NCI-H2029 (cell line): ENCODE measurements at regions not wholly inside any gene's neighbourhood (a gene's known extent, or its start where the extent isn't known, plus 50 kb on each side); places are given as distances from the start of the nearest gene placed in this dataset.
"Not testable (repeated sequence)": the region's sequence is repeated elsewhere in the genome, so short reads cannot be mapped to it uniquely, and the experiment has no call there.

Experiments used
- DNase-seq: peaks from one replicate; lab custom pipeline; 2025; lab: John Stamatoyannopoulos, UW

DNA sequence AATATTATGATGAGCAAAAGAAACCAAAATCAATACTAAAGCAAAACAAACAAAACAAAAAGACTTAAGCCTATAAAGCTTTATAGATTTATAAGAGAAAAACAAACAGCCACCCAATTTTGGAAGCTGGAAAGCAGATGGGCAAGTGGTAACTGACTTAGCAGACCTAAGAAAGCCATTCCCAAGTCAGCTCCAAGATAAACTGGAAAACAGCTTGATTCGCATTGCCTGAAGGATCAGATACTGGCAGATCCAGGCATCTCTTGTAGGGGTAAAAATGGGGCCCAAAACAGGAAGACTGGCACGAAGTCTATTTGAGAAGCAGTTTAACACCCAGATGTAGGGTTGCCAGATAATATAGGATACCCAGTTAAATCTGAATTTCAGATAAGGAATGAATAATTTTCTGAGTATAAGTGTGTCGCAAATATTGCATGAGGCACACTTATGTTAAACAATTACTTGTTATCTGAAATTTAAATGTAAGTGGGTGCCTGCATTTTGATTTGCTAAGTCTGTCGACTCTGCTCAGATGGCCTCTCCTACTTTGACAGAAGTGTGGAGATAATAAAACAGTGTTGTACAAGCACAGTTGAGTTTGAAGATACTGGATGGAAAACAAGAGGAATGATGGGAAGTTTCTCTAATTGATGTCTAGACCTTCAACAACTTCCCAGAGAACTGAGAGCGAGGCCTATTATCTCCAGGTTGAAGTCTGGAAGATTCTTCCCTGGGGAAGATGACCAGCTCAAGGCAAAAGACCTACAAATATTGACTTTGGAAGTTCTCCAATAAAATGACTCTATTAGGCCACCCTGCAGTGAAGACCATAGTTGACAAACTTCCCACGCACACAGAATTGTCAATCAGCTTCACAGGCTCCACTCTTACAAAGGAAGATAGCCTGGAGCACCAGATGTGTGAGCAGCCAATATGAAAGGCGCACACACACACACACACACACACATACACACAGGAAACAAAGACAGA lies 113.4 kb downstream of the FAM50B start:
- DNase-seq = no peak

- DNase-seq = no peak
Observed at GRCh38 chr6:3963426-3963825, 114.3 kb downstream of the FAM50B start.

DNA sequence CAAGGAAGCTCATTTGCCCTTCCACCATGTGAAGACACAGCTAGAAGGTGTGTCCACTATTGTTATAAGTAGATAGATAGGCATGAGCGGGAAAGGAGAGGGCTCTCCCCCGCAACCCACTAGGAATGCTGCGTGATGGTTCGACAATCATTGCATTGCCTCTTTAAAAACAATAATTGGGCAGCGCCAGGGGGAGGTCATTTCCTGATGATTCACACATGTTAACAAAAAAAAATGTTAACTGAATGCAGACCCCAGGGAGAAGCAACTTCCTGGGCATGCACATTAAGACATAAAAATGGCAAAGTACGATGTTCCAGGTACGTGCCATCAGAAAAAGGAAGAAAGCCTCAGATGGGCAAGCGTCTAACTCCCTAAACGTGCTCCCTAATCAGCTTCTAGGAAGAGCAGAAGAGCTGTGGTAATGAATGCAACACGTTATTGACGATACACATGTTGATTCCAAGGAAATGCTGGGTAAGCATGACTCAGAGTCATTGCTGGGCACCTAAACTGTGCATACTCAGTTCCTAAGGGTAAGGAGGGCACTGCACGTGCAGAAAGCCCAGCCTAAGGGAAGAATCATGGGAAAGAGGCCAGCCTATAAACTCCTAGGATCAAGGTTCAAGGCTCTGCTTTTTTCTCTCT lies 113.7 kb downstream of the FAM217A start:
- no peak for DNase-seq

GRCh38 chr6:3966426-3966825 lies 112.5 kb downstream of the FAM217A start:
- DNase-seq = no peak

DNA sequence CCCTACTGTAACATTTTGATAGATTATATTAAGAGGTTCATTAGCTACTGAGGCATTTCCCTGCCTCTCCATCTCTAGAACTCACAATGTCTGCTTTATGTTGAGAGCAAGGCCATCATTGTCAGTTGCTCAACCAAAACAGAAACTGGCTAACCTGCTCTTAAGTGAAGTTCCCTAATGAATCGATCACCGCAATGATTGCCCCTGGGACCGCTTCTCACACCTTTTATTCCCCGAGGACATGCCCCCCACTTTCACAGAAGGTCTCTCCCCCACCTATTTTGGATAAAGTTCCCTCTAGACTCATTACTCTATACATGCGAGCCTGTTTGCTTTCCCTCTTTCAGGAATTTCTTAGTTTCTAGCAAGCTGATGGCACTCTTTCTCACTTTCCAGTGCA lies 108.8 kb downstream of the FAM217A start:
- DNase-seq = no peak

GRCh38 chr6:3973152-3973551 lies 105.8 kb downstream of the FAM217A start:
- not testable (repeated sequence) for DNase-seq

DNA sequence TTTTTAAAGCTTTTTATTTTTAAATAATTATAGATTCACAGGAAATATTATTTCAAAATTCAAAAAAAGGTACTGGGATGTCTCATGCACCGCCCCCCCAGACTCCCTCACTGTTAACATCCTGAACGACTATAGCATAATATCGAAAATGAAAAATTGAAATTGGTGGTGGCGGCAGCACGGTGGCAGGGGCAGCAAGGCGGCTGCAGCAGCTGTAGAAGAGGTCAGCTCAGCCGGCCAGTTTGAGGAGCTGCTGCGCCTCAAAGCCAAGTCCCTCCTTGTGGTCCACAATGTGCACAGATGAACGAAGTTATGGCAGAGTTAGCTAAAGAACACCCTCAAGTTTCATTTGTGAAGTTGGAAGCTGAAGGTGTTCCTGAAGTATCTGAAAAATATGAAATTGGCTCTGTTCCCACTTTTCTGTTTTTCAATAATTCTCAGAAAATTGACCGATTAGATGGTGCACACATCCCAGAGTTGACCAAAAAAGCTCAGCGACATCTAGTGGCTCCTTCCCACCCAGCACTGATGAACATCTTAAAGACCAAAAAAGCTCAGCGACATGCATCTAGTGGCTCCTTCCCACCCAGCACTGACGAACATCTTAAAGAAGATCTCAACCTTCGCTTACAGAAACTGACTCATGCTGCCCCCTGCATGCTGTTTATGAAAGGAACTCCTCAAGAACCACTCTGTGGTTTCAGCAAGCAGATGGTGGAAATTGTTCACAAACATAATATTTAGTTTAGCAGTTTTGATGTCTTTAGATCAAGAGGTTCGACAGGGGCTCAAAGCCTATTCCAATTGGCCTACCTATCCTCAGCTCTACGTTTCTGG lies 100.8 kb downstream of the FAM217A start:
- no peak for DNase-seq

DNA sequence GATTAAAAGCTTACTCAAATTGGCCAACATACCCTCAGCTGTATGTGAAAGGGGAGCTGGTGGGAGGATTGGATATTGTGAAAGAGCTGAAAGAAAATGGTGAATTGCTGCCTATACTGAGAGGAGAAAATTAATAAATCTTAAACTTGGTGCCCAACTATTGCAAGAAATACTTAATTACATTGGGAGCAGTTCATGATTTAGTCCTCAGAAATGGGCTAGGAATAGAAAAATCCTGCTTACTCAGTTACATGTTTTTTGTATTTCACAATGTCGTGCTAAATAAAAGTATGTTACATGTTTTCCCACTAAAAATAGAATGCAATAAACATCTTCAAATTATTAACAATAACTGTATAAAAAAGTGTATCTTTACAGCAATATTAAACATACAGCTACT lies 100.0 kb downstream of the FAM217A start:
- not testable (repeated sequence) for DNase-seq

GRCh38 chr6:3981917-3982316 lies 97.0 kb downstream of the FAM217A start:
- DNase-seq = no peak

DNA sequence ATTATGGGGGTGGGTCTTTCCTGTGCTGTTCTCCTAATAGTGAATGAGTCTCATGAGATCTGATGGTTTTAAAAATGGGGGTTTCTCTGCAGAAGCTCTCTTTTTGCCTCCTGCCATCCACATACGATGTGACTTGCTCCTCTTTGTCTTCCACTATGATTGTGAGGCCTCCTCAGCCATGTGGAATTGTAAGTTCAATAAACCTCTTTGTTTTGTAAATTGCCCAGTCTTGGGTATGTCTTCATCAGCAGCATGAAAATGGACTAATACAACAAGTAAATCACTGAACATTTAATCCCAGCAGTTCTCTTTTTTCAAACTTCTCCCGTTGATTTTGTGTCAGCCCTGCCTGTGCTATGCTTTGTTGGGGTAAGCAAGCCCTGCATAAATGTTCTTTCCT lies 95.2 kb downstream of the FAM217A start:
- DNase-seq = no peak

- no peak for DNase-seq
Observed at GRCh38 chr6:3984494-3984893, 94.4 kb downstream of the FAM217A start.

GRCh38 chr6:3986241-3986640 lies 92.7 kb downstream of the FAM217A start:
- DNase-seq = no peak

DNA sequence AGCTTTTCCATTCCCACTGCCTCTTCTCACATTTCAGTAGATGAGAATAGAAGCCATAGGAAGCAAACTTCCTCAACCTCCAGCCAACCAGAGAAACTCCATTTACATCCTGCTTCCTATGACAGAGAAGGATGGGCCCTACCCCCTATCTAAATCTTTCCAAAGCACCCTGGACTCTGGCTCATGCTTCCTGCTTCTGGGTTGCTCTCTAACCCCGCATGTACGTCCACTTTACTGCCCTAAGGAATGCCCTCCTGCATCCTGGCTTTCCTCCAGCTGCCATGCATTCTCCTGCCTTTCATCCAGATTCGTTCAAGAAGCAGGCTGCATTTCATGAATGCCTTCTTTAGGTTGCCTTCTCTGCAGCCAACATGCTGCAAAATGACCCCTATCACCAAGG lies 91.9 kb downstream of the FAM217A start:
- DNase-seq = no peak

DNA sequence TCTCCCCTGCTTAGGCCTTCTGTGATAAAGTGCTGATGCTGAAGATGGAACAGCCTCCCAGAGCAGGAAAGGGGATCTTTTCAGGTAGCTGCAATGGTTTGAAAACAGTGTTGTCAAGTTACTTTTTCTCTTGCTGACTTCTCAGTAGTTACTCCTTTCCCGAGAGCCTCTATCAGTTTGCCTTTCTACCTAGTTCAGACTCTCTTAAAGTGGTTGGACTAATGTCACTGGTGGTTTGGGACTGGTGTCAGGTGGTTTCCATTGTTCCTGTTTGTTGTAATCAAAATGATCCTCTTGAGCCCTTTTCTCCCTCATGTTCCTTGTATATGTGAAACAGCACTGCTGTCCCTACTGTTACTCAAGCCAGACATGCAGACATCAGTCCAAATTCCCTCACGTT lies 91.4 kb downstream of the FAM217A start:
- no peak for DNase-seq

DNA sequence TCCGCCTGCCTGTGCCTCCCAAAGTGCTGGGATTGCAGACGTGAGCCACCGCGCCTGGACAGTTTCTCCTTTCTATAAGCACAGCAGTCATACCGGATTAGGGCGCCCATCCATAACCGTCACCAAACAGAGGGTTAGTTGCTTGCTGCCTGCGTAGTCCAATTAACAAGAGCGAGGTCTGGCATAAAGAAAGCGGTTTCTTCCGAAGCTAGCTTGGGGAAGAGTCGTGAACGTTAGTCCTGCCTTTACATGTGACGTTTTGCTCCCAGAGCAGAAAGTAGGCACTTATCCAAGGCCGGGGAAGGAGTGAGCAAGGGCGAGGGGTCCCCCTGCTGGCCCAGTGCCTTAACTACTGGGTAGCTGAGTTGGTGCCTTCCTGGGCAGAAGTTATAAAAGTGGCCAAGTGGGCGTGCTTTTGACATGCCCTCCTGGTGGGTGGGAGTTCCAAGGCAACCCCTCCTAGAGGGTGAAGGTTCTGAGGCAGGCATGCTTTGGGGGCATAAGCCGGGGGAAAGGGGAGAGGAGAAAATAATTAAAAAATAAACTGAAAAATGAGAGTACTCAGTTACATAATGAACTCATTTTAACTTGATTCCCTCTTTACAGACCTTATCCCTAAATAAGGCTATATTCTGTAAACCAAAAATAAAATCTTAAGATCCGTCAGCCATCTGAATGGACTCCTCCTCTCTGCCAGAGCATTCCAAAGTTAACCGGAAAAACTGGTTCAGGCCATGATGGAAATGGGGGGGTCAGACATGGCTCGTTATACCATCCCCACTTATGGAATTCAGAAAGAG lies 88.0 kb downstream of the FAM217A start:
- DNase-seq = peak; percentile 92

GRCh38 chr6:3991941-3992340 lies 87.0 kb downstream of the FAM217A start:
- no peak for DNase-seq

GRCh38 chr6:3996349-3996748 lies 82.6 kb downstream of the FAM217A start:
- DNase-seq = no peak

- no peak for DNase-seq
Observed at GRCh38 chr6:3997177-3997770, 81.7 kb downstream of the FAM217A start.

DNA sequence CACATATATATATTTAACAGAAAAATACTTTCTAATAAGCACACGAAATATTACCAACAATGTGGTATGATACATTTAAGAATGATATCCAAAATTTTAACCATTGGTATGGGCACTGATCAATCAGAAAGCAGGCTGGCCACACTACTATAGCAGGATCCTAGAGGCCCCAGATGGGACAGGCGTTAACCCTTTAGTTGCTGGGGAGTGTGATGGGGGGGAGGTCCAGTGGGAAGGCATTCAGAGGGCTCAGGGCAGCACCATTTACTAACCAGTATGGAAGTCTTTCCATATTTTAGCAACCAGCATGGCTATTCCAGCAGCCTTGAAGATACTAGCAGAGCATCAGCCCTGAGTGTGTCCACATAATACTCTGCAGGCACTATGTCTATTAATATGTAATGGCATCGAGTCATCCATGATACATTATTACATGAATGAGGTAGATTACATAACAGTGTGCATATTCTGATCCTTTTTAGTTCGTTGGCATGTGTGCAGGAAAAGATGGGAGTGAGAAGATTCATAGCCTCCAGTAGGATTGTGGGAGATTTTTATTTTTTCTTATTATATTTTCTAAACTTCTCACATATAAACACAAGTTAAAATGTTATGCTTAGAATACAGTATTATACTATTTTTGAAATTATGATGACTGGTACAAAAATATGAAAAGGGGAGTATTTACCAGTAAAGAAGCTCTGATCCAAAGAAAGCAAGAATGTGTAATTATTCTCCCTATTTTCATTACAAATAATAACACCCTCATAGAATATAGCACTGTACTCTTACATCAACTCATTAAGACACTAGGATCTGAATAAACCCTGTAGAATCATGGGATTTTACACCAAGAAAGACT lies 78.9 kb downstream of the FAM217A start:
- DNase-seq = no peak

GRCh38 chr6:4004249-4004648 lies 74.7 kb downstream of the FAM217A start:
- DNase-seq = no peak
